ENCODE measurements at regions not wholly inside any gene's neighbourhood (a gene's known extent, or its start where the extent isn't known, plus 50 kb on each side); places are given as distances from the start of the nearest gene placed in this dataset.
A peak's percentile ranks its signal among the peaks of the same experiment; 100 is the strongest.

DNA sequence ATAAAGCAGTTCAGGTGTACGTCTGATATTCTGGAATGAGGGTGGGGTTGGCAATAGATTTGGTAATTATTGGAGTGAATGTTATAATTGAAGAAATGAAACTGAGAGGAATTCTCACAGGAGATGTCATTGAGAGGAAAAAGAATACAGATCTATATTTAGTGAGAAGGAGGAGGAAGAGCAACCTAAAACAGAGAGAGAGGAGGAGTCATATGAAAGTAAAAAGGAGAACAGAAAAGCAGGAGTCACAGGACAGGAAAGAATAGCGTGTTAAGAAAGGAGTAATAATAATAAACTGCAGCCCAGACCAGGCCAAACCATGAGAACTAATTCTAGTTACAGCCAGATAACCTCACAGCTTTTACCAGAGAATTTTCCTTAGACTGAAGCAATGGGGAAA lies 62.7 kb upstream of the MROH9 start:
- 51 to 57% methylated on average over 2 of the region's 2 CpGs for WGBS, 2 donors (ENCODE audit: low coverage in 1 of 2)
- Histone ChIP-seq H3K36me3 (no peaks in the 10 kb centered on the region), H3K4me1 (no peaks in the 10 kb centered on the region), H3K27ac (no peak overlapping the region), H3K4me3 (no peak overlapping the region), H3K9me3 (no peaks in the 10 kb centered on the region), H3K27me3 (no peaks in the 10 kb centered on the region)
- no peak for ATAC-seq
- TF ChIP-seq EP300 (IDR thresholded peaks at IDR 0.05) (no peak), POLR2A (IDR thresholded peaks at IDR 0.05) (no peak), POLR2AphosphoS5 (IDR thresholded peaks at IDR 0.05) (no peak)
- TF ChIP-seq, protein P1, sequence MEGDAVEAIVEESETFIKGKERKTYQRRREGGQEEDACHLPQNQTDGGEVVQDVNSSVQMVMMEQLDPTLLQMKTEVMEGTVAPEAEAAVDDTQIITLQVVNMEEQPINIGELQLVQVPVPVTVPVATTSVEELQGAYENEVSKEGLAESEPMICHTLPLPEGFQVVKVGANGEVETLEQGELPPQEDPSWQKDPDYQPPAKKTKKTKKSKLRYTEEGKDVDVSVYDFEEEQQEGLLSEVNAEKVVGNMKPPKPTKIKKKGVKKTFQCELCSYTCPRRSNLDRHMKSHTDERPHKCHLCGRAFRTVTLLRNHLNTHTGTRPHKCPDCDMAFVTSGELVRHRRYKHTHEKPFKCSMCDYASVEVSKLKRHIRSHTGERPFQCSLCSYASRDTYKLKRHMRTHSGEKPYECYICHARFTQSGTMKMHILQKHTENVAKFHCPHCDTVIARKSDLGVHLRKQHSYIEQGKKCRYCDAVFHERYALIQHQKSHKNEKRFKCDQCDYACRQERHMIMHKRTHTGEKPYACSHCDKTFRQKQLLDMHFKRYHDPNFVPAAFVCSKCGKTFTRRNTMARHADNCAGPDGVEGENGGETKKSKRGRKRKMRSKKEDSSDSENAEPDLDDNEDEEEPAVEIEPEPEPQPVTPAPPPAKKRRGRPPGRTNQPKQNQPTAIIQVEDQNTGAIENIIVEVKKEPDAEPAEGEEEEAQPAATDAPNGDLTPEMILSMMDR (IDR thresholded peaks at IDR 0.05) = no peak

DNA sequence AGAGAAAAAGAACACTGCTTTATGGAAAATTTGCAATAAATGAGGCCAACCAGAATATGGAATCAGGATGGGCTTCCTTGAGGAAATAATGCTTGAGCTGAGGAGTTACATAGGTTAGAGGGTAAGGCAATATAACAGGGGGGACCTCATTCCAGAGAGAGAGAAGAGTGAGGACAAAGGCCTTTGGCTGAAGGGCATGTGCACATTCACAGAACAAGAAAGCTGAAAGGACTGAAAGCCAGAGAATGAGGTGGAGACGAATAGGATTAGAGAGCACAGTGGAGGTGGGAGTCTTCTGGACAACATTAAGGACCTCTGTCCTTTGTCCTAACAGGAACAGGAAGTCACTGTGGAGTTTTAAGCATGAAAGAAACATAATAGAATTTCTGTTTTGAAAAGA lies 60.7 kb upstream of the MROH9 start:
- Histone ChIP-seq H3K4me3 (no peak overlapping the region), H3K4me1 (no peaks in the 10 kb centered on the region), H3K9me3 (no peaks in the 10 kb centered on the region), H3K36me3 (no peaks in the 10 kb centered on the region), H3K27me3 (no peaks in the 10 kb centered on the region), H3K27ac (no peak overlapping the region)
- TF ChIP-seq POLR2AphosphoS5 (IDR thresholded peaks at IDR 0.05) = no peak
- TF ChIP-seq, protein P1 (IDR thresholded peaks at IDR 0.05) = no peak
- no peak for TF ChIP-seq POLR2A (IDR thresholded peaks at IDR 0.05)
- TF ChIP-seq EP300 (IDR thresholded peaks at IDR 0.05) = no peak
- 18 to 79% methylated on average over 1 of the region's 1 CpG for WGBS, 2 donors (ENCODE audit: low coverage in 1 of 2)
- no peak for ATAC-seq

DNA sequence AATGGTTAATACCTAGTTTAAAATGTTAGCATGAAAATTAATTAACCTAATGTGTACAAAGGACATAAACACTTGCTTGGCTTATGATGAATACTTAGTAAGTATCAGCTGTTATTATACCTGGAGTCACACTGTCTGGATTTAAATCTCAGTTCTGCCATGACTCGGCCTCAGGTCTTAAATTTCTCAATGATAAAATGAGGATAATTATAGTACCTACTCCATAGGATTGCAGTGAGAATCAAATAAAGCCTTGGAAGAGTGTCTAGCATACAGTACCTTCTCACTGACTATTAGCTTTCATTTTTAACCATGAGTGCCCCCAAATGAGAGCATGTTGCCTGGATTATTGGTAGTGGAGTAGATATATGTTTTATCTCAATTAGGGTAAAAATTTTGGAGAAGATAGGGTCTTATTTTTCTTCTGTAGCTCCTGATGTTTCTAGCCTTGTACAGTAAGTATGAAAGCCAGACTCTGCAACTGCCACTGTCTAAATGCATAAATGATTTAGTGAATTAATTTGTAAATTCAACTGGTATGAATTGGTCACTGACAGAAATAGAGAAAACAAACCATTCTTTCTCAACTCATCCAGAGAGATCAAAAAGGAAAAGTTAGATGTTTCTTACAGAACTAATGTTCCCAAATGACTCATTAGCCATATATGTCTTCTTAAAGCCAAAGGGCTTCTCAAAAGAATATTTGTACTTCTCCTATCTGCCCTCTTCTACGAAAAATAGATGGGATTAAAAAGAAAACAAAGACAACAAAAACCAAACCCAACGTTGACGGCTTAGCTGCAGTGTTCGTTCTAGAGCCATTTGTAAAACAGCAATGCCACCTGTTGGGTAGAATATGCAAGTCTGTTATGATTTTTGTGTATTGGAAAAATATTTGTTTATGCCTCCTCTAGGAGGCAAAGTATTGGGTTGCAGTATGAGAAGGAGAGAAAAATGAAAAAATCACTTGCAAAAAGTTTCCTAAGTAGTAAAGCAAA lies 53.8 kb upstream of the MROH9 start:
- H3K27ac ChIP-seq = no peak overlapping the region
- no peak for TF ChIP-seq EP300 (IDR thresholded peaks at IDR 0.05)
- no peak for TF ChIP-seq POLR2AphosphoS5 (IDR thresholded peaks at IDR 0.05)
- TF ChIP-seq, protein P1 (IDR thresholded peaks at IDR 0.05) = peak in 3 of 4 experiments; percentile 45 to 54 (median 52)
- no peak for ATAC-seq
- 20 to 25% methylated on average over 5 of the region's 5 CpGs for WGBS, 2 donors (ENCODE audit: low coverage in 1 of 2)
- no peak overlapping the region for H3K4me3 ChIP-seq
- H3K36me3 ChIP-seq = no peaks in the 10 kb centered on the region
- H3K27me3 ChIP-seq = no peaks in the 10 kb centered on the region
- peaks cover 0 to 3% (median 0%) of the 10 kb centered on the region in 3 donors for H3K4me1 ChIP-seq
- H3K9me3 ChIP-seq = peaks cover 0 to 6% (median 0%) of the 10 kb centered on the region in 3 donors
